ENCODE measurements at regions not wholly inside any gene's neighbourhood (a gene's known extent, or its start where the extent isn't known, plus 50 kb on each side); places are given as distances from the start of the nearest gene placed in this dataset.

- TF ChIP-seq CTCF (IDR thresholded peaks at IDR 0.05; ENCODE audit: insufficient read depth, low read depth, low read length) = no peak
- no peak for DNase-seq (ENCODE audit: low read depth)
- no peak overlapping the region for H3K4me3 ChIP-seq (ENCODE audit: low read depth, low read length)
Observed at GRCh38 chr18:1891641-1892040, 679.7 kb downstream of the METTL4 start.

- TF ChIP-seq CTCF (IDR thresholded peaks at IDR 0.05; ENCODE audit: insufficient read depth, low read depth, low read length) = no peak
- H3K4me3 ChIP-seq (ENCODE audit: low read depth, low read length) = no peak overlapping the region
- DNase-seq (ENCODE audit: low read depth) = no peak
Observed at GRCh38 chr18:1892191-1892590, 679.1 kb downstream of the METTL4 start.

GRCh38 chr18:1895456-1896185 is 675.7 kb downstream of the METTL4 start:
- TF ChIP-seq CTCF (IDR thresholded peaks at IDR 0.05; ENCODE audit: insufficient read depth, low read depth, low read length) = no peak
- H3K4me3 ChIP-seq (ENCODE audit: low read depth, low read length) = no peak overlapping the region
- DNase-seq (ENCODE audit: low read depth) = no peak

- DNase-seq (ENCODE audit: low read depth) = no peak
- no peak overlapping the region for H3K4me3 ChIP-seq (ENCODE audit: low read depth, low read length)
- TF ChIP-seq CTCF (IDR thresholded peaks at IDR 0.05; ENCODE audit: insufficient read depth, low read depth, low read length) = no peak
Observed at GRCh38 chr18:1906421-1906820, 664.9 kb downstream of the METTL4 start.

GRCh38 chr18:1907470-1908206 is 663.7 kb downstream of the METTL4 start:
- no peak for DNase-seq (ENCODE audit: low read depth)
- TF ChIP-seq CTCF (IDR thresholded peaks at IDR 0.05; ENCODE audit: insufficient read depth, low read depth, low read length) = no peak

GRCh38 chr18:1914489-1914888 is 656.8 kb downstream of the METTL4 start:
- peak; percentile 5 for TF ChIP-seq CTCF (IDR thresholded peaks at IDR 0.05; ENCODE audit: insufficient read depth, low read depth, low read length)
- DNase-seq (ENCODE audit: low read depth) = no peak
- H3K4me3 ChIP-seq (ENCODE audit: low read depth, low read length) = no peak overlapping the region

More at GRCh38 chr18:1907470-1908206, 663.7 kb downstream of the METTL4 start:
- H3K4me3 ChIP-seq (ENCODE audit: low read depth, low read length) = no peak overlapping the region

Measured in fibroblast of villous mesenchyme (primary cell).